ENCODE measurements at regions not wholly inside any gene's neighbourhood (a gene's known extent, or its start where the extent isn't known, plus 50 kb on each side); places are given as distances from the start of the nearest gene placed in this dataset.

DNA sequence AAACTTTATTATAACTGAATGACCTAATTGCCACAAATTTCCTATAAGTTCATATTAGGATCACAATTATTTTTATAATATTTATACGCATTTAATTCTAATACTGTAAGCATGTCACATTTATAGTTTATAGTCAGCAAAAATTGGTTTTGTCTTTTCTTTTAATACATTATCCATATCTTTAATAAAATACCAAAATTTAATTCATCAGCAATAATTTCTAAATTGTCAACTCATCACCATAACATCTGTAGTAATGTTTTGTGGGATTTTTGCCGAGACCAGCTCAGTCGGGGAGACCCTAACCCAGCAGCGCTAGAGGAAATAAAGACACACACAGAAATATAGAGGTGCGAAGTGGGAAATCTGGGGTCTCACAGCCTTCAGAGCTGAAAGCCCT is 254.2 kb downstream of the KIF21A start:
- TF ChIP-seq, protein P1, sequence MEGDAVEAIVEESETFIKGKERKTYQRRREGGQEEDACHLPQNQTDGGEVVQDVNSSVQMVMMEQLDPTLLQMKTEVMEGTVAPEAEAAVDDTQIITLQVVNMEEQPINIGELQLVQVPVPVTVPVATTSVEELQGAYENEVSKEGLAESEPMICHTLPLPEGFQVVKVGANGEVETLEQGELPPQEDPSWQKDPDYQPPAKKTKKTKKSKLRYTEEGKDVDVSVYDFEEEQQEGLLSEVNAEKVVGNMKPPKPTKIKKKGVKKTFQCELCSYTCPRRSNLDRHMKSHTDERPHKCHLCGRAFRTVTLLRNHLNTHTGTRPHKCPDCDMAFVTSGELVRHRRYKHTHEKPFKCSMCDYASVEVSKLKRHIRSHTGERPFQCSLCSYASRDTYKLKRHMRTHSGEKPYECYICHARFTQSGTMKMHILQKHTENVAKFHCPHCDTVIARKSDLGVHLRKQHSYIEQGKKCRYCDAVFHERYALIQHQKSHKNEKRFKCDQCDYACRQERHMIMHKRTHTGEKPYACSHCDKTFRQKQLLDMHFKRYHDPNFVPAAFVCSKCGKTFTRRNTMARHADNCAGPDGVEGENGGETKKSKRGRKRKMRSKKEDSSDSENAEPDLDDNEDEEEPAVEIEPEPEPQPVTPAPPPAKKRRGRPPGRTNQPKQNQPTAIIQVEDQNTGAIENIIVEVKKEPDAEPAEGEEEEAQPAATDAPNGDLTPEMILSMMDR (IDR thresholded peaks at IDR 0.05; ENCODE audit: partially characterized antibody, unreplicated experiment) = no peak
- H3K36me3 Mint-ChIP-seq (ENCODE audit: unreplicated experiment) = no peaks in the 10 kb centered on the region
- no peak overlapping the region for H3K4me3 Mint-ChIP-seq (ENCODE audit: unreplicated experiment)
- H3K27me3 Mint-ChIP-seq (ENCODE audit: unreplicated experiment) = no peaks in the 10 kb centered on the region
- H3K4me1 Mint-ChIP-seq (ENCODE audit: low read depth, unreplicated experiment) = no peaks in the 10 kb centered on the region
- peaks cover 1% of the 10 kb centered on the region for H3K9me3 Mint-ChIP-seq (ENCODE audit: unreplicated experiment)
- H3K27ac Mint-ChIP-seq (ENCODE audit: unreplicated experiment) = no peak overlapping the region
- DNase-seq = no peak

DNA sequence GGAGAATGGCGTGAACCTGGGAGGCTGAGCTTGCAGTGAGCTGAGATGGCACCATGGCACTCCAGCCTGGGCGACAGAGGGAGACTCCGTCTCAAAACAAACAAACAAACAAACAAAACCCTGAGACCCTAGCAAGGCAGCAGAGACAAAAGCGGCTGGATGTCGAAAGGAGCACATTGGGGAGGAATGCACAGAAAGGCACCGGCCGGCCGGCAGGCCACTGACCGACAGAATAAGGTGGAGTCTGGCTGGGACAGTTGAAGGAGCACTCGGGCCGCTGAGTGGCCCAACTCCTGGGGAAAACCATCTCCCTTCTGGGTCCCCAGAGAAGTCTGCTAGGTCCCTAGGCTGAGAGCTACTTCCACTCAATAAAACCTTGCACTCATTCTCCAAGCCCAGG is 256.2 kb downstream of the KIF21A start:
- H3K27ac Mint-ChIP-seq (ENCODE audit: unreplicated experiment) = no peak overlapping the region
- H3K4me1 Mint-ChIP-seq (ENCODE audit: low read depth, unreplicated experiment) = no peaks in the 10 kb centered on the region
- no peak overlapping the region for H3K4me3 Mint-ChIP-seq (ENCODE audit: unreplicated experiment)
- TF ChIP-seq, protein P1 (IDR thresholded peaks at IDR 0.05; ENCODE audit: partially characterized antibody, unreplicated experiment) = no peak
- H3K27me3 Mint-ChIP-seq (ENCODE audit: unreplicated experiment) = no peaks in the 10 kb centered on the region
- DNase-seq = no peak
- no peaks in the 10 kb centered on the region for H3K9me3 Mint-ChIP-seq (ENCODE audit: unreplicated experiment)
- no peaks in the 10 kb centered on the region for H3K36me3 Mint-ChIP-seq (ENCODE audit: unreplicated experiment)

DNA sequence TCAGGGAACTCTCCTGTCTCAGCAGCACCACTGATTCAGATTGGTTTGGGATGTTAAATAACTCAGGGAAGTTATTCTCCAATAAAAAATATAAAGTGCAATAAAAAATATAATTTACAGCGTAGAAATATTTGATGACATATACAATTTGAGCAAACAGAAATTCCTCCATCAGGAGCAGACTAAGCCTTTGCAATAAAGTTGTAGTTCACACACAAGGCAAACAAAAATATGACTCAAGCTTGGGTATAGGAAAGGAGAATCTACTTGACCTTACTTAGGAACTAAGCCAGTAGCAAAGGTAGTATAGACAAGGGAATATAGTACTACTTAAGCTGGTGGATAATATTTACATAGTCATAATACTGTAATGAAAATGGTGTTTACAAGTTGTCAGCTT is 264.1 kb downstream of the KIF21A start:
- H3K9me3 Mint-ChIP-seq (ENCODE audit: unreplicated experiment) = no peaks in the 10 kb centered on the region
- H3K27me3 Mint-ChIP-seq (ENCODE audit: unreplicated experiment) = no peaks in the 10 kb centered on the region
- TF ChIP-seq, protein P1 (IDR thresholded peaks at IDR 0.05; ENCODE audit: partially characterized antibody, unreplicated experiment) = no peak
- no peak for DNase-seq
- H3K4me3 Mint-ChIP-seq (ENCODE audit: unreplicated experiment) = no peak overlapping the region
- H3K36me3 Mint-ChIP-seq (ENCODE audit: unreplicated experiment) = no peaks in the 10 kb centered on the region
- no peak overlapping the region for H3K27ac Mint-ChIP-seq (ENCODE audit: unreplicated experiment)
- no peaks in the 10 kb centered on the region for H3K4me1 Mint-ChIP-seq (ENCODE audit: low read depth, unreplicated experiment)

DNA sequence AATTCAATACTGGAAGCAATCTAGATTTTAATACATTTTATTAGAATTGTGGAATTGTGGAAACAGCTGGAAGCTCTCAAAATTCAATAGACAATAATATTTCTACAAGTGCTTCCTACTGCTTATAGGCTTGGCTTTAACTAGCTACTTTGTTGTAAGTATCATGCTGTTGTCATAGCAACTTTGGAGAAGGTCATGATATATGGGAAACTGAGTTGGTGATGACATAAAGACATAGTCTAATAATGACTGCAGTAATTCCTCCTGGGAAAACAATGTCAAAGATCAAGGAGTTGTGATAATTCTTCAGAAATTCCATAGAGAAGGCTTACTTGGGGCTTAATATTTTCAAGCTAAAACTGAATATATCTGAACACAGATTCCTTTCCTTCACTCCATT is 266.6 kb downstream of the KIF21A start:
- H3K4me1 Mint-ChIP-seq (ENCODE audit: low read depth, unreplicated experiment) = no peaks in the 10 kb centered on the region
- H3K4me3 Mint-ChIP-seq (ENCODE audit: unreplicated experiment) = no peak overlapping the region
- DNase-seq = no peak
- H3K36me3 Mint-ChIP-seq (ENCODE audit: unreplicated experiment) = no peaks in the 10 kb centered on the region
- TF ChIP-seq, protein P1 (IDR thresholded peaks at IDR 0.05; ENCODE audit: partially characterized antibody, unreplicated experiment) = no peak
- no peaks in the 10 kb centered on the region for H3K27me3 Mint-ChIP-seq (ENCODE audit: unreplicated experiment)
- H3K9me3 Mint-ChIP-seq (ENCODE audit: unreplicated experiment) = no peaks in the 10 kb centered on the region
- no peak overlapping the region for H3K27ac Mint-ChIP-seq (ENCODE audit: unreplicated experiment)

DNA sequence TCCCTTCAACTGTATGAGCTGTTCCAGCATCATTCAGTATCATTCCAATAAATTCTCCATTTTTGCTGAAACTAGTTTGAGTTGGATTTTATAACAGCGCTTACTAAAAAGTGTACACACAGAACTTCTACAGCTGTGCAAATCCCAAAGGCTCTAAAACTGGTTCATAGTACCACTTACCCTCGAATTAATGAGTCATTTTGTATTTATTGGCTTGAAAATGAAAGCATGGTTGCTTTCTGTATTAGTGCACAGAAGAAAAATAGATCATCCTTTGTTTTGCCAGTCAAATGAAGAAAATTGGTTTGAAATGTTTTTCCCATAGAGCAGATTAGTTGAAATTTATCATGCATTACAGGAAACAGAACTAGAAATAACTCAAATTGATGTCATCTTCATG is 268.3 kb upstream of the CPNE8 start:
- H3K9me3 Mint-ChIP-seq (ENCODE audit: unreplicated experiment) = no peaks in the 10 kb centered on the region
- H3K4me1 Mint-ChIP-seq (ENCODE audit: low read depth, unreplicated experiment) = no peaks in the 10 kb centered on the region
- H3K27me3 Mint-ChIP-seq (ENCODE audit: unreplicated experiment) = no peaks in the 10 kb centered on the region
- H3K4me3 Mint-ChIP-seq (ENCODE audit: unreplicated experiment) = no peak overlapping the region
- no peaks in the 10 kb centered on the region for H3K36me3 Mint-ChIP-seq (ENCODE audit: unreplicated experiment)
- TF ChIP-seq, protein P1 (IDR thresholded peaks at IDR 0.05; ENCODE audit: partially characterized antibody, unreplicated experiment) = no peak
- H3K27ac Mint-ChIP-seq (ENCODE audit: unreplicated experiment) = no peak overlapping the region
- DNase-seq = no peak

All from glutamatergic neuron (in vitro differentiated cells).